ENCODE measurements at regions not wholly inside any gene's neighbourhood (a gene's known extent, or its start where the extent isn't known, plus 50 kb on each side); places are given as distances from the start of the nearest gene placed in this dataset.

DNA sequence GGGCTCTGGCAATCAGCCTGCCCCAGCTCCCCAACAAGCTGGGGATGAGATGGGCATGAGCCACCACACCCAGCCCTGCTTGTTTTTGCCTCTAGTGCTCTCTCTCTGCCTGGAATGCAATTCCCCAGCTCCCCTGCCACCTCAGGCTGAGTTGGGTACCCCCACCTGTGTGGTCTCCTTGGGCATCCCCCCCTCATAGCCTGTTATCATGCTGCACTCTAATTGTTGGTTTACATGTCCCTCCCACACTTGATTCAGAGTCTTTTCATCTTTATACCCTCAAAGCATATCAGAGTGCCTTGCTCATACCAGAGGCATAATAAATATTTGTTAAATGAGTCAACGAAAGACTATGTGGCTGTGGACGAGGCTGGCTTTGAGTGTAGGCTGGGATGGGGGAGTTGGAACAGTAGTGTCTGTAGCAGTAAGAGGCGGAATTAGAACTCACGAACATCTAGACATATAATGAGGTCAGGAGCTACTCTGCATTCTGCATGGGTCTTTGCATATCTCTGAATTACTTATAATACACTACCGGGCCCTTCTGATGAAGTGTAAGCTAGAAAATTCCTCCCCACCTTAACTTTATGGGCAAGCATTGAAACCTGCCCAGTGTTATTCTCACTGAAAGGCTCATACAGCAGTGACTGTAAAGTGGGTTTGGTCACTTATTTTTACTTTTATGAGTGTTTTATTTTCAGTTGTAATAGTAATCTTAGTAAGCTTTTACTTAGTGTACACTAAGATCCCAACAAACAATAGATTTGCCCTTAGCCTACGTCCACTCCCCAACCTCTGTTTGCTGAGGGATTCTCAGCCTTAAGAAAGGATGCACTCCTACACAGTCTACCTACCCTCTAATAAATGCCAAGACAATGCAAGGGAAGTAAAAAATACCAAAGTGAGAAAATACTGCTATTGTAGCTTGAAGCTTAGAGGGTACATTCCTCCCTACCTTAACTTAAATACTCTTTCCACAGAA lies 58.7 kb downstream of the EDN1 start:
- peak; percentile 85 for DNase-seq (ENCODE audit: low read depth)
- H3K4me3 ChIP-seq (replicated peaks; ENCODE audit: low read depth, low read length): no peak overlapping the region
- no peak for TF ChIP-seq CTCF (IDR thresholded peaks at IDR 0.05; ENCODE audit: low read length, missing control alignments)

- H3K4me3 ChIP-seq (replicated peaks; ENCODE audit: low read depth, low read length): no peak overlapping the region
- no peak for TF ChIP-seq CTCF (IDR thresholded peaks at IDR 0.05; ENCODE audit: low read length, missing control alignments)
- no peak for DNase-seq (ENCODE audit: low read depth)
These were observed 60.5 kb downstream of the EDN1 start for GRCh38 chr6:12350644-12351170.

DNA sequence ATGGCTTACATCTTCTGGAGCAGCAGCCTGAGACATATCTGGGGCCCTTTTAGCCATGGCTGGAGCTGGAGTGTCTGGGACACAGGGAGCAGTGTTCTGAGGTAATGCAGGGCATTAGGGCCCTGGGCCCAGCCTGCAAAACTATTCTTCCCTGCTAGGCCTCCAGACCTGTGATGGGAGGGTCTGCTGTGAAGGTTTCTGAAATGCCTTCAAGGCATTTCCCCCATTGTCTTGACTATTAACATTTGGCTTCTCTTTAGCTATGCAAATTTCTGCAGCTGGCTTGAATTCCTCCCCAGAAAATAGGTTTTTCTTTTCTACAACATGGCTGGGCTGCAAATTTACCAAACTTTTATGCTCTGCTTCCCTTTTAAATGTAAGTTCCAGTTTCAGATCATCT lies 61.5 kb downstream of the EDN1 start:
- no peak for DNase-seq (ENCODE audit: low read depth)
- H3K4me3 ChIP-seq (replicated peaks; ENCODE audit: low read depth, low read length): no peak overlapping the region
- no peak for TF ChIP-seq CTCF (IDR thresholded peaks at IDR 0.05; ENCODE audit: low read length, missing control alignments)

DNA sequence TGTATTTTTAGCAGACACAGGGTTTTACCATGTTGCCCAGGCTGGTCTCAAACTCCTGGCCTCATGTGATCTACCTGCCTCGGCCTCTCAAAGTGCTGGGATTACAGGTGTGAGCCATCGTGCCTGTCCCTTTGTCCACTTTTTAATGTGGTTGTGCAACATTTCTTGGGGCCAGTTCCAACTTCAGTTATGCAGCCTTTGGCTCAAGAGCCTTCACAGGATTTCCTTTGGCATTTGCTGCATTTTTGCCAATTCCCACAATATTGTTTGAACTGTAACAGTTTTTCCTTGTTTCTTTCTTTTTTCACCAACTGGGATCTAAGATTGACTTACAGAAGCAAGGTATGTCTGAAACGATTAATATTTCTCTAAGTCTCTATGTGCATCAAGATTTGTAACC lies 63.6 kb downstream of the EDN1 start:
- no peak for TF ChIP-seq CTCF (IDR thresholded peaks at IDR 0.05; ENCODE audit: low read length, missing control alignments)
- H3K4me3 ChIP-seq (replicated peaks; ENCODE audit: low read depth, low read length): no peak overlapping the region
- peak; percentile 71 for DNase-seq (ENCODE audit: low read depth)

GRCh38 chr6:12354499-12354898 lies 64.3 kb downstream of the EDN1 start:
- TF ChIP-seq CTCF (IDR thresholded peaks at IDR 0.05; ENCODE audit: low read length, missing control alignments): no peak
- peak; percentile 90 for DNase-seq (ENCODE audit: low read depth)
- H3K4me3 ChIP-seq (replicated peaks; ENCODE audit: low read depth, low read length): no peak overlapping the region

- no peak overlapping the region for H3K4me3 ChIP-seq (replicated peaks; ENCODE audit: low read depth, low read length)
- TF ChIP-seq CTCF (IDR thresholded peaks at IDR 0.05; ENCODE audit: low read length, missing control alignments): no peak
- no peak for DNase-seq (ENCODE audit: low read depth)
These were observed 65.2 kb downstream of the EDN1 start for GRCh38 chr6:12355354-12355753.

Data from fibroblast of pulmonary artery (primary cell).